Activated CD8-positive, alpha-beta T cell treated with anti-CD3 and anti-CD28 coated beads for 36 hours (primary cell): ENCODE measurements at regions not wholly inside any gene's neighbourhood (a gene's known extent, or its start where the extent isn't known, plus 50 kb on each side); places are given as distances from the start of the nearest gene placed in this dataset.

Source experiments
- ATAC-seq: fragments of 200-7000 bp; cut with Tn5 transposase; one replicate; pipeline ENCODE4 v1.10.0; 2021; ENCODE audit warnings: mild to moderate bottlenecking, moderate library complexity
- CTCF ChIA-PET: fragments of 350-600 bp; sonication (Branson Sonifier 250); formaldehyde crosslinking; loops from one replicate; lab custom pipeline; 2021; ENCODE audit warnings: antibody characterized with exemption; lab: Charles Lee
- POLR2A ChIA-PET: fragments of 350-600 bp; sonication (Branson Sonifier 250); formaldehyde crosslinking; loops from one replicate; lab custom pipeline; 2021; ENCODE audit warnings: antibody characterized with exemption; lab: Charles Lee
- DNase-seq: peaks from one replicate; pipeline ENCODE4 v3.0.0-alpha.2; 2020
- H3K27ac Mint-ChIP-seq: one replicate; pipeline ENCODE4 v1.8.0; 2021; ENCODE audit warnings: mild to moderate bottlenecking, mixed read lengths
- H3K27me3 Mint-ChIP-seq: one replicate; pipeline ENCODE4 v1.8.0; 2021; ENCODE audit warnings: mixed read lengths
- H3K36me3 Mint-ChIP-seq: one replicate; pipeline ENCODE4 v1.8.0; 2021; ENCODE audit warnings: low read depth, mixed read lengths
- H3K4me1 Mint-ChIP-seq: one replicate; pipeline ENCODE4 v1.8.0; 2021; ENCODE audit warnings: low read depth, mixed read lengths
- H3K4me3 Mint-ChIP-seq: one replicate; pipeline ENCODE4 v1.8.0; 2021; ENCODE audit warnings: mild to moderate bottlenecking, moderate library complexity, mixed read lengths
- H3K9me3 Mint-ChIP-seq: one replicate; pipeline ENCODE4 v1.8.0; 2021; ENCODE audit warnings: mixed read lengths
- CTCF ChIP-seq: fragments of 200-600 bp; IDR thresholded peaks from one replicate; pipeline ENCODE4 v1.8.0; 2022; ENCODE audit warnings: antibody characterized with exemption, mild to moderate bottlenecking
- intact Hi-C: fragments of 100-400 bp; cut with micrococcal nuclease; formaldehyde crosslinking; loops from one replicate; pipeline ENCODE4 v1.10.0; 2022

GRCh38 chrX:14357314-14357713, 172.0 kb upstream of the GLRA2 start:
- H3K9me3 Mint-ChIP-seq = peaks cover 2% of the 10 kb centered on the region
- H3K27me3 Mint-ChIP-seq = no peaks in the 10 kb centered on the region
- ATAC-seq = no peak
- POLR2A ChIA-PET = no interaction called here
- CTCF ChIA-PET = no interaction called here
- H3K4me1 Mint-ChIP-seq = peaks cover 2% of the 10 kb centered on the region
- no peaks in the 10 kb centered on the region for H3K36me3 Mint-ChIP-seq
- TF ChIP-seq CTCF = no peak
- no peak overlapping the region for H3K4me3 Mint-ChIP-seq
- H3K27ac Mint-ChIP-seq = no peak overlapping the region
- DNase-seq = no peak
- intact Hi-C loops = no loop called here

GRCh38 chrX:14356401-14356800, 172.9 kb upstream of the GLRA2 start:
- ChIA-PET CTCF (no interaction called here), POLR2A (no interaction called here)
- Mint-ChIP-seq H3K4me1 (peaks cover 2% of the 10 kb centered on the region), H3K4me3 (no peak overlapping the region), H3K36me3 (no peaks in the 10 kb centered on the region), H3K27ac (no peak overlapping the region), H3K27me3 (no peaks in the 10 kb centered on the region), H3K9me3 (peaks cover 2% of the 10 kb centered on the region)
- ATAC-seq (no peak), DNase-seq (no peak)
- no peak for TF ChIP-seq CTCF
- intact Hi-C loops = no loop called here

DNA sequence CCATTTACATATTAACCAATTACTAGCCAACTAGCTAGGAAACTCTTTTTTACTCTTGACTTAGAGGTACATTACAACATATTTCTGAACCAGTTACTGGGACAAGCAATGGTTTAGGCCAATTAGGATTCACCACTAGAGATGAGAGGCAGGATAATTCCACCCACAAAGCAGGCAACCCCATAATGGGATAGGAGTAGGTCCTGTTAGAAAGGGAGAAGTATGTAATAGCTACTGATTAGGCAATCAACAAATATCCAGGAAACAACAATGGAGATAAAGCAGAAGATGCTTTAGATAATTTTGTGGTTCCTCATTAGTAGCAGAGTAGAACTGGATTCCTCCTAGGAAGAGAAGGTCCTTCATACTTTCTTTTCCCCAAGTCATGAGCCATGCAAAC, 173.8 kb upstream of the GLRA2 start:
- H3K27ac Mint-ChIP-seq = no peak overlapping the region
- CTCF ChIA-PET = no interaction called here
- intact Hi-C loops = no loop called here
- no peaks in the 10 kb centered on the region for H3K36me3 Mint-ChIP-seq
- POLR2A ChIA-PET = no interaction called here
- no peak for ATAC-seq
- H3K4me1 Mint-ChIP-seq = peaks cover 2% of the 10 kb centered on the region
- no peak for DNase-seq
- H3K4me3 Mint-ChIP-seq = no peak overlapping the region
- peaks cover 2% of the 10 kb centered on the region for H3K9me3 Mint-ChIP-seq
- no peaks in the 10 kb centered on the region for H3K27me3 Mint-ChIP-seq
- no peak for TF ChIP-seq CTCF

DNA sequence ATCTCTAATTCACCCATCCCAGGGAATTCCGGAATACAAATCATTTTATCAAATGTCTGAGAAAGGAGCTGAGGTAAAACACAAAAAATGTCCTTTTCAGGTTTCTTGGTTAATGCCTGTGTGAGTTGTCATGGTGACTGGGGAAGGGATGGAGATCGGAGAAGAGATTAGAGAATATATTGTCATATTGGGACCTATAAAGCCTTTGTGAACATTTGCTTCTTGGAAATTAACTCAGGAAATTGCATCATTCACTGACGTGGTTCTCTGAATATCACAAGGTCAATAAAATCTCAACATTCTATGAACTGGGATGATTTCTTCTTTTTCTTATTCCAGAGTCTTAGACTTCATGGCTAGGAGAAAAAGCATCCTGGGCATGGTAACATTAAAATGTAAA, 174.8 kb upstream of the GLRA2 start:
- Mint-ChIP-seq H3K27ac (no peak overlapping the region), H3K4me1 (peaks cover 2% of the 10 kb centered on the region), H3K36me3 (no peaks in the 10 kb centered on the region), H3K9me3 (peaks cover 3% of the 10 kb centered on the region), H3K27me3 (no peaks in the 10 kb centered on the region), H3K4me3 (no peak overlapping the region)
- intact Hi-C loops = no loop called here
- no peak for TF ChIP-seq CTCF
- CTCF ChIA-PET = no interaction called here
- ATAC-seq (no peak), DNase-seq (no peak)
- POLR2A ChIA-PET = no interaction called here

GRCh38 chrX:14352511-14352910, 176.8 kb upstream of the GLRA2 start:
- H3K9me3 Mint-ChIP-seq = peaks cover 3% of the 10 kb centered on the region
- intact Hi-C loops = no loop called here
- TF ChIP-seq CTCF = no peak
- ChIA-PET POLR2A (no interaction called here), CTCF (no interaction called here)
- ATAC-seq (no peak), DNase-seq (no peak)
- H3K27me3 Mint-ChIP-seq = no peaks in the 10 kb centered on the region
- no peaks in the 10 kb centered on the region for H3K36me3 Mint-ChIP-seq
- peaks cover 2% of the 10 kb centered on the region for H3K4me1 Mint-ChIP-seq
- no peak overlapping the region for H3K27ac Mint-ChIP-seq
- H3K4me3 Mint-ChIP-seq = no peak overlapping the region
